H1 (cell line): ENCODE measurements at regions not wholly inside any gene's neighbourhood (a gene's known extent, or its start where the extent isn't known, plus 50 kb on each side); places are given as distances from the start of the nearest gene placed in this dataset.

Experiments used
- CTCF ChIP-seq, 3 experiments: IDR thresholded peaks; 1 replicate in 2 of 3; 2 replicates in 1 of 3; pipeline versions ENCODE4 v1.5.1 to v1.6.1; 2011; ENCODE audit warnings: low read length in 3 of 3, mild to moderate bottlenecking in 3 of 3, inconsistent platforms in 2 of 3, low read depth in 1 of 3, moderate library complexity in 1 of 3; ENCODE audit not compliant: insufficient read depth in 1 of 3; ENCODE audit errors: control extremely low read depth in 1 of 3
- FOSL1 ChIP-seq: IDR thresholded peaks from 2 replicates; pipeline ENCODE4 v1.6.1; 2011; ENCODE audit warnings: mild to moderate bottlenecking, low read depth, low read length, moderate library complexity; ENCODE audit not compliant: insufficient read depth
- HDAC6 ChIP-seq: IDR thresholded peaks from one replicate; pipeline ENCODE4 v1.7.1; 2012; ENCODE audit warnings: low read depth, mild to moderate bottlenecking, inconsistent platforms, low read length, moderate library complexity
- POLR2A ChIP-seq, 2 experiments: IDR thresholded peaks; 1 replicate in 1 of 2; 2 replicates in 1 of 2; pipeline ENCODE4 v1.6.1; 2011; ENCODE audit warnings: low read depth in 2 of 2, low read length in 2 of 2, mild to moderate bottlenecking in 2 of 2; ENCODE audit errors: control extremely low read depth in 1 of 2
- POLR2AphosphoS5 ChIP-seq: IDR thresholded peaks from 2 replicates; pipeline ENCODE4 v1.6.1; 2011; ENCODE audit warnings: low read depth, low read length

- TF ChIP-seq CTCF (IDR thresholded peaks at IDR 0.05; ENCODE audit: control extremely low read depth in 1 of 3, insufficient read depth in 1 of 3, low read depth in 1 of 3, low read length in 3 of 3) (no peak), FOSL1 (no peak), POLR2AphosphoS5 (no peak), POLR2A (IDR thresholded peaks at IDR 0.05; ENCODE audit: control extremely low read depth in 1 of 2, low read depth in 2 of 2, low read length in 2 of 2) (no peak), HDAC6 (no peak)
Observed at GRCh38 chr5:168238463-168238862, 53.0 kb upstream of the WWC1 start.
